Chondrocyte (in vitro differentiated cells): ENCODE measurements at regions not wholly inside any gene's neighbourhood (a gene's known extent, or its start where the extent isn't known, plus 50 kb on each side); places are given as distances from the start of the nearest gene placed in this dataset.
"Not testable (repeated sequence)": the region's sequence is repeated elsewhere in the genome, so short reads cannot be mapped to it uniquely, and the experiment has no call there.

Experiments
- DNase-seq: peaks from one replicate; pipeline ENCODE4 v3.0.0; 2021; ENCODE audit warnings: mixed read lengths, low spot score
- H3K27ac Mint-ChIP-seq: one replicate; pipeline ENCODE4 v1.8.0; 2021; ENCODE audit warnings: mild to moderate bottlenecking, moderate library complexity, mixed read lengths; ENCODE audit not compliant: unreplicated experiment
- H3K27me3 Mint-ChIP-seq: 2 replicates; pipeline ENCODE4 v1.8.0; 2021; ENCODE audit warnings: low read depth, mixed read lengths
- H3K36me3 Mint-ChIP-seq: 2 replicates; pipeline ENCODE4 v1.8.0; 2021; ENCODE audit warnings: low read depth, mixed read lengths
- H3K4me1 Mint-ChIP-seq: 2 replicates; pipeline ENCODE4 v1.8.0; 2021; ENCODE audit warnings: low read depth, mild to moderate bottlenecking, mixed read lengths
- H3K4me3 Mint-ChIP-seq: one replicate; pipeline ENCODE4 v1.8.0; 2021; ENCODE audit warnings: mild to moderate bottlenecking, moderate library complexity, mixed read lengths; ENCODE audit not compliant: unreplicated experiment
- H3K9me3 Mint-ChIP-seq: 2 replicates; pipeline ENCODE4 v1.8.0; 2021; ENCODE audit warnings: low read depth, mixed read lengths
- CTCF ChIP-seq: fragments of 200-600 bp; sonication (generic); IDR thresholded peaks from 2 replicates; pipeline ENCODE4 v1.5.0; 2021; ENCODE audit warnings: antibody characterized with exemption, mild to moderate bottlenecking, moderate library complexity

GRCh38 chr4:60913671-60914070 is 286.5 kb upstream of the ADGRL3 start:
- H3K4me3 Mint-ChIP-seq, result no peak overlapping the region
- H3K9me3 Mint-ChIP-seq, result peaks cover 8% of the 10 kb centered on the region
- no peak for DNase-seq
- H3K27ac Mint-ChIP-seq, result no peak overlapping the region
- no peaks in the 10 kb centered on the region for H3K27me3 Mint-ChIP-seq
- TF ChIP-seq CTCF, result no peak
- no peaks in the 10 kb centered on the region for H3K36me3 Mint-ChIP-seq
- H3K4me1 Mint-ChIP-seq, result no peaks in the 10 kb centered on the region

GRCh38 chr4:60921735-60922134 is 278.4 kb upstream of the ADGRL3 start:
- DNase-seq, H3K27me3 Mint-ChIP-seq, H3K9me3 Mint-ChIP-seq, H3K36me3 Mint-ChIP-seq, H3K4me3 Mint-ChIP-seq, H3K4me1 Mint-ChIP-seq, H3K27ac Mint-ChIP-seq: not testable (repeated sequence)

GRCh38 chr4:60923075-60923474 is 277.1 kb upstream of the ADGRL3 start:
- no peaks in the 10 kb centered on the region for H3K27me3 Mint-ChIP-seq
- no peak overlapping the region for H3K27ac Mint-ChIP-seq
- H3K4me3 Mint-ChIP-seq, result no peak overlapping the region
- no peak for DNase-seq
- no peak for TF ChIP-seq CTCF
- H3K4me1 Mint-ChIP-seq, result no peaks in the 10 kb centered on the region
- no peaks in the 10 kb centered on the region for H3K9me3 Mint-ChIP-seq
- H3K36me3 Mint-ChIP-seq, result no peaks in the 10 kb centered on the region

- no peak for TF ChIP-seq CTCF
- DNase-seq, result no peak
- Mint-ChIP-seq H3K36me3 (no peaks in the 10 kb centered on the region), H3K4me3 (no peak overlapping the region), H3K27ac (no peak overlapping the region), H3K4me1 (no peaks in the 10 kb centered on the region), H3K9me3 (no peaks in the 10 kb centered on the region), H3K27me3 (no peaks in the 10 kb centered on the region)
Observed at GRCh38 chr4:60926624-60927023, 273.5 kb upstream of the ADGRL3 start.

GRCh38 chr4:60930866-60931265 is 269.3 kb upstream of the ADGRL3 start:
- Mint-ChIP-seq H3K27me3 (no peaks in the 10 kb centered on the region), H3K4me3 (no peak overlapping the region), H3K9me3 (no peaks in the 10 kb centered on the region), H3K27ac (no peak overlapping the region), H3K4me1 (peaks cover 10% of the 10 kb centered on the region), H3K36me3 (no peaks in the 10 kb centered on the region)
- no peak for DNase-seq
- TF ChIP-seq CTCF, result no peak

- TF ChIP-seq CTCF, result no peak
- Mint-ChIP-seq H3K27me3 (no peaks in the 10 kb centered on the region), H3K4me1 (peaks cover 10% of the 10 kb centered on the region), H3K4me3 (no peak overlapping the region), H3K27ac (peak overlapping the region; percentile 70), H3K36me3 (no peaks in the 10 kb centered on the region), H3K9me3 (no peaks in the 10 kb centered on the region)
- DNase-seq, result no peak
Observed at GRCh38 chr4:60934566-60935295, 265.4 kb upstream of the ADGRL3 start.
